Upper lobe of left lung (tissue), 4 donors: ENCODE measurements at regions not wholly inside any gene's neighbourhood (a gene's known extent, or its start where the extent isn't known, plus 50 kb on each side); places are given as distances from the start of the nearest gene placed in this dataset.

Source experiments
- CTCF ChIP-seq, 6 experiments: fragments of 450-650 bp in 4 of 6; fragments of 200-600 bp in 2 of 6; sonication (generic) in 2 of 6; IDR thresholded peaks; one replicate each; pipeline ENCODE4 v1.5.1; 2016 to 2019; ENCODE audit warnings: antibody characterized with exemption in 6 of 6
- POLR2A ChIP-seq, 4 donors: fragments of 450-650 bp; IDR thresholded peaks; one replicate each; pipeline ENCODE4 v1.5.1; 2016 to 2017; ENCODE audit warnings: antibody characterized with exemption in 4 of 4, mild to moderate bottlenecking in 2 of 4

- TF ChIP-seq POLR2A (IDR thresholded peaks at IDR 0.05) = no peak
- TF ChIP-seq CTCF (IDR thresholded peaks at IDR 0.05) = no peak
Measured at GRCh38 chr2:189933041-189933440, 129.5 kb downstream of the MSTN start.
